Fibroblast of the conjunctiva (primary cell): ENCODE measurements at regions not wholly inside any gene's neighbourhood (a gene's known extent, or its start where the extent isn't known, plus 50 kb on each side); places are given as distances from the start of the nearest gene placed in this dataset.
A peak's percentile ranks its signal among the peaks of the same experiment; 100 is the strongest.
"Not testable (repeated sequence)": the region's sequence is repeated elsewhere in the genome, so short reads cannot be mapped to it uniquely, and the experiment has no call there.

ENCODE experiments used
- DNase-seq: peaks from one replicate; pipeline ENCODE4 v3.0.0-alpha.2; 2010; ENCODE audit warnings: low read depth

- DNase-seq: no peak
Measured at GRCh38 chr6:112934433-112935327, 587.5 kb downstream of the RFPL4B start.

DNA sequence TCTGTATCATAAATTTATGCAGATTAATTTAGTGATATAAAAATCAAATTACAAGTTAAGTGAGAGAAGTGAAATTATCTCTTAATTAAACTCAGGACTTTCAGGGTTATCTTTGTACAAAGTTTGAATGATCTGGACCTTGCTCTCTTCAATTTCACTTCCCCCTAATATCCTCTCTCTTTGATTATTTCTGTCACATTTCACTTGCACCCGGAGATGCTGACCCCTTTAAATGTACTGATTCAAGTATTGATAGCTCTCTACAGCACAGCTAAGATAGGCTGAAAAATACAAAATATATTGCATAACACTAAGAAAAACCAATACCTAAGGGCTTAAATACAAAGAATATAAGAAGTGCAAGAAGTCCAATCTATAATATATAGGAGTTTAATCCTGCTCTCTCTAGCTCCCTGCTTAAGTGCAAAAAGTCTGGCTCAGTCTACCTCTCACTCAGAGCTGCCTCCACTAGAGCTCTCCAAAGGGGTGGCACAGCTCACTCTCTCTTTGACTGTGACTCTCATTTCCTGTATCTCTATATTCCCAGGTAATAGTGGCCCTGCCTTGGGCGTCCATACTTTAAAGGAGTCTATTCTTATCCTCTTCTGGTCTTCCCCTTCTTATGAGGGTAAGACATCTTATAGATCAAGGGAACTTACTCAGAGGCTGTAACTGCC is 588.4 kb downstream of the RFPL4B start:
- no peak for DNase-seq

- no peak for DNase-seq
Measured at GRCh38 chr6:112936079-112936472, 588.9 kb downstream of the RFPL4B start.

- DNase-seq: peak; percentile 84
Measured at GRCh38 chr6:112936504-112936903, 589.4 kb downstream of the RFPL4B start.

- DNase-seq: not testable (repeated sequence)
Measured at GRCh38 chr6:112937690-112938089, 590.6 kb downstream of the RFPL4B start.

- DNase-seq: no peak
Measured at GRCh38 chr6:112938650-112939049, 591.5 kb downstream of the RFPL4B start.

GRCh38 chr6:112939563-112939962 is 592.4 kb downstream of the RFPL4B start:
- no peak for DNase-seq

DNA sequence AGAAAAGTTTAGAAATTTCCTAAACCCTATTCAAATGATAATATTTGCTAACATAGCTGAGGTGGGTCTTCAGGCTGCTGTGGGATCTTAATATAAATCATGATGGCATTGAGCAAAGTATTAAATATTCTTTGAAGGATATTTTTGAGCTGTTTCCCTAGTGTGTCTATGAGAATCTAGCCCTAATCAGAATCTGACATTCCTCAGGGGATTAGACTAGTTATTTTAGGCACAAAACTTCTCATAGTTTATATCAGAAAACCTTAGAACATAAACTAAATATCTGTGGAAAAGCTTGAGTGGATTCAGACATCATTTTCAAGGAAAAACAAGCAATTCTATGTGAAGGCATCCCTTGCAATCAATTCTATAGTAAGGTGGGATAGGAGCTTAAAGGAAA is 594.5 kb downstream of the RFPL4B start:
- DNase-seq: no peak

DNA sequence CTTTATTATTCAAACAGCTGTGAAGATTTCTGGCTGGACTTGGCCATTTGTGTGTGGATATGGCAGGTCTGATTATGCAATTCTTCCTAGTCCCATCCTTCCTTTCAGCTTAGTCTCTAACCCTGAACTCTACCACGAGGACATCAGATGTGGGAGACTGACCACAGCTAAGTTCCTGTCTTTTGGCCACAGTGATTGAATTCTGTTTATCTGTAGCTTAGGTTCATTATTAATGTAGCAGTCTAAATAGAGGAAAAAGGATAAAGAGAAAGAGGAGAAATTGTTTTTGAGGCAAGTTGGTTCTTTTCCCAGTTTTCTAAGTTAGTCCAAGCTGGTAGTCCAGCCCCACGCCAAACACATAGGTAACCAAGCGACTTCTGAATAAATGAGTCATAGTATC is 598.9 kb downstream of the RFPL4B start:
- DNase-seq: no peak

DNA sequence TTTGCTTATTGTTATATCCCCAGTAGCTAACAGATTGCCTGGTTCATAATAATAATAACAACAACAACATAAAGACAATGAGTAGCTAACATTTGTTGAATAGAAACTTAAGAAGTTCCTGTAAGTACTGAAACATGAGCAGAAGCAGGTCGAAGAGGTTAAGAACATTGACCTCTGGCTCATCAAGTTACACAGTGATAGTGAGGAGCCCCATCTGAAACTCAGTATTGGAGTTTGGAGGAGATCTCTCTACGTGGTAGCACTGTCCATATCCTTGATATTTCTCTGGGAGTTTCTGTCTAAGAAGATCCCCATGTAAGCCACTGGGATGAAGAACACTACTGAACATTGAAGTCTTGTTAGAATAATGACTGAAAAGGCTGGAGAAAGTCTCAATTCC is 600.4 kb downstream of the RFPL4B start:
- DNase-seq: no peak

DNA sequence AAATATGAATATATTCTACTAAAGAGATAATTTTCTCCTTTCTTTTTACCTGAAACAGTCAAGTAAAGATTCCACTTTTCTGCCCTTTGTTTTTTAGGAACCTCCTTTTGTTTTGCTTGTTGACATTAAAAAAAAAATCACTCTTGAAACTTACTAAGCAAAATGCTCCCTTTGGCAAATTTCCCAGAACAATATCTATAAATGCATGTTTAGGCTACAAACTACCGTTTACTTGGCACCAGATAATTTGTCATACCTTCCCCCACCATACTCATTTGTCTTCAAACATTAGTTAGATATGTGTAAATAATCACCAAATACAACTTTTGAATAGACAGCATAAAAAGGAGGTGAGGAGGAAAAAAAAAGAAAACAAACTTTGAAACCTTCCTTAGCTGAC is 604.7 kb downstream of the RFPL4B start:
- DNase-seq: no peak

DNA sequence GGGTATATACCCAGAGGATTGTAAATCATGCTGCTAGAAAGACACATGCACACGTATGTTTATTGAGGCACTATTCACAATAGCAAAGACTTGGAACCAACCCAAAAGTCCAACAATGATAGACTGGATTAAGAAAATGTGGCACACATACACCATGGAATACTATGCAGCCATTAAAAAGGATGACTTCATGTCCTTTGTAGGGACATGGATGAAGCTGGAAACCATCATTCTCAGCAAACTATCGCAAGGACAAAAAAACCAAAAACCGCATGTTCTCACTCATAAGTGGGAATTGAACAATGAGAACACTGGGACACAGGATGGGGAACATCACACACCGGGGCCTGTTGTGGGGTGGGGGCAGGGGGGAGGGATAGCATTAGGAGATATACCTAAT is 608.6 kb downstream of the RFPL4B start:
- DNase-seq: not testable (repeated sequence)

GRCh38 chr6:112956696-112957535 is 609.8 kb downstream of the RFPL4B start:
- DNase-seq: peak; percentile 79

DNA sequence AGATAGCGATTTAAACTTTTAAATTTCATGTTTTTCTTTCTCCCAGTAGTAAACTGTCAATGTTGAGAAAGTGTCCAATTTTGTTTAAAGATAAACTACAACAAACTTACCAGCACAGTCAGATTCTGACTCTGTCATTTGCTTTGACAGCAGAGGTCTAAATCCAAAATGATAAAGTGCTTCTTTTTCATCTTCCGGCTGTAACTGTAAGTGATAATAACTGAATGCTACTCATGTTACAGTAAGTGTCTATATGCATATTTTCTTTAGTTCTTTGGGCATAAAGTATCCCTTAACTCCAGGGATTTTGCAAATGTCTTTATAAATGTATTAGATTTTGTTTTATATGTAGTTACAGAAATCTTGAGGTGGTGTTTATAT is 610.4 kb downstream of the RFPL4B start:
- no peak for DNase-seq

DNA sequence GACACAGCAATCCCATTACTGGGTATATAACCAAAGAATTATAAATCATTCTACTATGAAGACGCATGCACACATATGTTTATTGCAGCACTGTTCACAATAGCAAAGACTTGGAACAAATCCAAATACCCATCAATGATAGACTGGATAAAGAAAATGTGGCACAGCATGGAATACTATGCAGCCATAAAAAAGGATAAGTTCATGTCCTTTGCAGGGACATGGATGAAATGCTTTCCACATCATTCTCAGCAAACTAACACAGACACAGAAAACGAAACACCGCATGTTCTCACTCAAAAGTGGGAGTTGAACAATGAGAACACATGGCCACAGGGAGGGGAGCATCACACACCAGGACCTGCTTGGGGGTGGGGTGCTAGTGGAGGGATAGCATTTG is 613.0 kb downstream of the RFPL4B start:
- DNase-seq: not testable (repeated sequence)

GRCh38 chr6:112967974-112968373 is 620.8 kb downstream of the RFPL4B start:
- DNase-seq: no peak

GRCh38 chr6:112971651-112972050 is 624.5 kb downstream of the RFPL4B start:
- DNase-seq: no peak

GRCh38 chr6:112974931-112975330 is 627.8 kb downstream of the RFPL4B start:
- not testable (repeated sequence) for DNase-seq

- DNase-seq: not testable (repeated sequence)
Measured at GRCh38 chr6:112976579-112976978, 629.4 kb downstream of the RFPL4B start.

GRCh38 chr6:112979830-112980229 is 632.7 kb downstream of the RFPL4B start:
- no peak for DNase-seq

- no peak for DNase-seq
Measured at GRCh38 chr6:112980676-112981075, 633.5 kb downstream of the RFPL4B start.

GRCh38 chr6:112983713-112984261 is 636.7 kb downstream of the RFPL4B start:
- peak; percentile 1 for DNase-seq
